KMS-11 (cell line): ENCODE measurements at regions not wholly inside any gene's neighbourhood (a gene's known extent, or its start where the extent isn't known, plus 50 kb on each side); places are given as distances from the start of the nearest gene placed in this dataset.

Source experiments
- H2AFZ ChIP-seq: fragments of 200-600 bp; sonication (generic); 2 replicates; pipeline ENCODE4 v1.6.1; 2016; ENCODE audit warnings: antibody characterized with exemption, mixed run types, low read depth
- H3K27ac ChIP-seq: fragments of 200-600 bp; sonication (generic); 2 replicates; pipeline ENCODE4 v1.6.1; 2016; ENCODE audit warnings: mild to moderate bottlenecking, mixed run types
- H3K27me3 ChIP-seq: fragments of 200-600 bp; sonication (generic); 2 replicates; pipeline ENCODE4 v1.6.1; 2017; ENCODE audit warnings: mild to moderate bottlenecking, low read depth, mixed run types, moderate library complexity; ENCODE audit not compliant: insufficient read depth
- H3K36me3 ChIP-seq: fragments of 200-600 bp; sonication (generic); 2 replicates; pipeline ENCODE4 v1.6.1; 2017; ENCODE audit warnings: mild to moderate bottlenecking, mixed run types; ENCODE audit not compliant: insufficient read depth
- H3K4me1 ChIP-seq: fragments of 200-600 bp; sonication (generic); 2 replicates; pipeline ENCODE4 v1.6.1; 2016; ENCODE audit warnings: mild to moderate bottlenecking, low read depth, mixed run types; ENCODE audit not compliant: poor library complexity, severe bottlenecking
- H3K4me2 ChIP-seq: fragments of 200-600 bp; sonication (generic); 2 replicates; pipeline ENCODE4 v1.7.0; 2016; ENCODE audit warnings: mild to moderate bottlenecking, mixed run types
- H3K4me3 ChIP-seq: fragments of 200-600 bp; sonication (generic); IDR thresholded peaks from 2 replicates; pipeline ENCODE4 v1.6.1; 2017; ENCODE audit warnings: low read depth, low read length, mixed read lengths; ENCODE audit not compliant: insufficient read depth
- H3K79me2 ChIP-seq: fragments of 200-600 bp; sonication (generic); 2 replicates; pipeline ENCODE4 v1.6.1; 2016; ENCODE audit warnings: low read depth, mixed run types; ENCODE audit not compliant: insufficient read depth
- H3K9ac ChIP-seq: fragments of 200-600 bp; sonication (generic); 2 replicates; pipeline ENCODE4 v1.6.1; 2016; ENCODE audit warnings: mild to moderate bottlenecking, mixed run types
- H4K20me1 ChIP-seq: fragments of 200-600 bp; sonication (generic); 2 replicates; pipeline ENCODE4 v1.6.1; 2016; ENCODE audit warnings: mild to moderate bottlenecking, mixed run types; ENCODE audit not compliant: insufficient read depth
- TF ChIP-seq, protein P1 (sequence below): fragments of 200-600 bp; sonication (generic); conservative IDR thresholded peaks from 2 replicates; pipeline ENCODE4 v1.6.1; 2017; ENCODE audit warnings: low read depth, mild to moderate bottlenecking, antibody characterized with exemption, low read length, moderate library complexity, mixed read lengths

- no peak overlapping the region for H3K4me3 ChIP-seq
- TF ChIP-seq, protein P1, sequence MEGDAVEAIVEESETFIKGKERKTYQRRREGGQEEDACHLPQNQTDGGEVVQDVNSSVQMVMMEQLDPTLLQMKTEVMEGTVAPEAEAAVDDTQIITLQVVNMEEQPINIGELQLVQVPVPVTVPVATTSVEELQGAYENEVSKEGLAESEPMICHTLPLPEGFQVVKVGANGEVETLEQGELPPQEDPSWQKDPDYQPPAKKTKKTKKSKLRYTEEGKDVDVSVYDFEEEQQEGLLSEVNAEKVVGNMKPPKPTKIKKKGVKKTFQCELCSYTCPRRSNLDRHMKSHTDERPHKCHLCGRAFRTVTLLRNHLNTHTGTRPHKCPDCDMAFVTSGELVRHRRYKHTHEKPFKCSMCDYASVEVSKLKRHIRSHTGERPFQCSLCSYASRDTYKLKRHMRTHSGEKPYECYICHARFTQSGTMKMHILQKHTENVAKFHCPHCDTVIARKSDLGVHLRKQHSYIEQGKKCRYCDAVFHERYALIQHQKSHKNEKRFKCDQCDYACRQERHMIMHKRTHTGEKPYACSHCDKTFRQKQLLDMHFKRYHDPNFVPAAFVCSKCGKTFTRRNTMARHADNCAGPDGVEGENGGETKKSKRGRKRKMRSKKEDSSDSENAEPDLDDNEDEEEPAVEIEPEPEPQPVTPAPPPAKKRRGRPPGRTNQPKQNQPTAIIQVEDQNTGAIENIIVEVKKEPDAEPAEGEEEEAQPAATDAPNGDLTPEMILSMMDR, result no peak
- H3K36me3 ChIP-seq, result no peaks in the 10 kb centered on the region
Observed at GRCh38 chr3:67127254-67127653, 129.1 kb downstream of the KBTBD8 start.

GRCh38 chr3:67142432-67142831 lies 144.3 kb downstream of the KBTBD8 start:
- Histone ChIP-seq H3K9ac (no peak overlapping the region), H3K4me2 (no peak overlapping the region), H3K27ac (no peak overlapping the region), H3K4me1 (no peaks in the 10 kb centered on the region), H3K27me3 (no peaks in the 10 kb centered on the region), H2AFZ (no peak overlapping the region), H3K4me3 (no peak overlapping the region), H3K36me3 (no peaks in the 10 kb centered on the region), H3K79me2 (no peaks in the 10 kb centered on the region), H4K20me1 (no peaks in the 10 kb centered on the region)
- TF ChIP-seq, protein P1, result no peak

More at GRCh38 chr3:67127254-67127653, 129.1 kb downstream of the KBTBD8 start:
- Histone ChIP-seq H2AFZ (no peak overlapping the region), H3K27me3 (no peaks in the 10 kb centered on the region), H4K20me1 (no peaks in the 10 kb centered on the region), H3K4me2 (no peak overlapping the region), H3K79me2 (no peaks in the 10 kb centered on the region), H3K27ac (no peak overlapping the region), H3K4me1 (no peaks in the 10 kb centered on the region), H3K9ac (no peak overlapping the region)

- no peak overlapping the region for H3K27ac ChIP-seq
- H4K20me1 ChIP-seq, result no peaks in the 10 kb centered on the region
- no peaks in the 10 kb centered on the region for H3K27me3 ChIP-seq
- no peak overlapping the region for H3K4me2 ChIP-seq
- TF ChIP-seq, protein P1, result no peak
- no peaks in the 10 kb centered on the region for H3K4me1 ChIP-seq
- no peaks in the 10 kb centered on the region for H3K36me3 ChIP-seq
- no peak overlapping the region for H2AFZ ChIP-seq
- H3K79me2 ChIP-seq, result no peaks in the 10 kb centered on the region
- H3K4me3 ChIP-seq, result no peak overlapping the region
- H3K9ac ChIP-seq, result no peak overlapping the region
Observed at GRCh38 chr3:67145738-67146137, 147.6 kb downstream of the KBTBD8 start.

DNA sequence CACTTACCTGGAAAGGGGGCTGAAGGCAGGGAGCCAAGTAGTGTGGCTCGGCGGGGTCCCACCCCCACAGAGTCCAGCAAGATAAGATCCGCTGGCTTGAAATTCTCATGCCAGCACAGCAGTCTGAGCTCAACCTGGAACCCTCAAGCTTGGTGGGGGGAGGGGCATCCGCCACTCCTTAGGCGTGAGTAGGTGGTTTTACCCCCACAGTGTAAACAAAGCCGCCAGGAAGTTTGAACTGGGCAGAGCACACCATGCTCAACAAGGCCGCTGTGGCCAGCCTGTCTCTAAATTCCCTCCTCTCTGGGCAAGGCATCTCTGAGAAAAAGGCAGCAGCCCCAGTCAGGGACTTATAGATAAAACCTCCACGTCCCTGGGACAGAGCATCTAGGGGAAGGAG lies 156.3 kb downstream of the KBTBD8 start:
- Histone ChIP-seq H3K27me3 (no peaks in the 10 kb centered on the region), H3K9ac (no peak overlapping the region), H3K36me3 (no peaks in the 10 kb centered on the region), H3K27ac (no peak overlapping the region), H3K4me1 (no peaks in the 10 kb centered on the region), H3K4me3 (no peak overlapping the region), H3K4me2 (no peak overlapping the region), H2AFZ (no peak overlapping the region), H3K79me2 (no peaks in the 10 kb centered on the region), H4K20me1 (no peaks in the 10 kb centered on the region)
- TF ChIP-seq, protein P1, result no peak
